Uterus (tissue), 2 donors: ENCODE measurements at regions not wholly inside any gene's neighbourhood (a gene's known extent, or its start where the extent isn't known, plus 50 kb on each side); places are given as distances from the start of the nearest gene placed in this dataset.

Experiments used
- POLR2A ChIP-seq, 2 donors: fragments of 450-650 bp; IDR thresholded peaks; one replicate each; pipeline ENCODE4 v1.6.1; 2016; ENCODE audit warnings: antibody characterized with exemption in 2 of 2, mild to moderate bottlenecking in 1 of 2, moderate library complexity in 1 of 2
- TF ChIP-seq, protein P1 (sequence below), 4 experiments: fragments of 200-600 bp in 2 of 4; fragments of 450-650 bp in 2 of 4; sonication (generic) in 2 of 4; IDR thresholded peaks; one replicate each; pipeline ENCODE4 v1.5.1; 2016 to 2019; ENCODE audit warnings: antibody characterized with exemption in 4 of 4, mild to moderate bottlenecking in 2 of 4, moderate library complexity in 1 of 4

DNA sequence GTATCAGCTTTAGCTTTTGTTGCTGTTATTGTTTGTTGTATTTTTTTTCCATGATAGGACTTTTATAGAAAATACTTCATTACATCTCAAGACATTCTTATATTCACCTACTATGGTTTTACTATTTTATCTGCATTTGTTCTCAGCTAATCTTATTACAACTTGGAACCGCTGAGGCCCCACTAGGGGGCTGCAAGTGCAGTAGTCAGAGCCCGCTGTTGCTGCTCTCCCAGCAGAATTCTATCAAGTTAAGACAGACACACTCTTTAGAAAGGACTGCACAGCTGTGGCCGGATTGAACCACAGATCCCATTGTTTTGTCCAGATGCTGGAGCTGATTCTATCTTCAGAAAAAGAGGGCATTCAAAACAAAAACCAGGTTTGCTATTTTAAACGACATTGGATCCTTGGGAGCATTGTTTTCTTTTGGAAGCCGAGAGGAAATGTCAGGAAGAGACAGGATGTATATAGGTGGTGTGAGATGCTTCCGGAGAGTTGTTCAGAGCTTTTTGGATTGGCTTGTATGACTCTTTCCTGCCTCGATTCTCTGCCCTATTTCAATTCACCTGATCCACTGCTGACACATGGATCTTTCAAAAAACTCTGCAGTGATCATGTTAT, 105.7 kb upstream of the GAREM1 start:
- TF ChIP-seq, protein P1, sequence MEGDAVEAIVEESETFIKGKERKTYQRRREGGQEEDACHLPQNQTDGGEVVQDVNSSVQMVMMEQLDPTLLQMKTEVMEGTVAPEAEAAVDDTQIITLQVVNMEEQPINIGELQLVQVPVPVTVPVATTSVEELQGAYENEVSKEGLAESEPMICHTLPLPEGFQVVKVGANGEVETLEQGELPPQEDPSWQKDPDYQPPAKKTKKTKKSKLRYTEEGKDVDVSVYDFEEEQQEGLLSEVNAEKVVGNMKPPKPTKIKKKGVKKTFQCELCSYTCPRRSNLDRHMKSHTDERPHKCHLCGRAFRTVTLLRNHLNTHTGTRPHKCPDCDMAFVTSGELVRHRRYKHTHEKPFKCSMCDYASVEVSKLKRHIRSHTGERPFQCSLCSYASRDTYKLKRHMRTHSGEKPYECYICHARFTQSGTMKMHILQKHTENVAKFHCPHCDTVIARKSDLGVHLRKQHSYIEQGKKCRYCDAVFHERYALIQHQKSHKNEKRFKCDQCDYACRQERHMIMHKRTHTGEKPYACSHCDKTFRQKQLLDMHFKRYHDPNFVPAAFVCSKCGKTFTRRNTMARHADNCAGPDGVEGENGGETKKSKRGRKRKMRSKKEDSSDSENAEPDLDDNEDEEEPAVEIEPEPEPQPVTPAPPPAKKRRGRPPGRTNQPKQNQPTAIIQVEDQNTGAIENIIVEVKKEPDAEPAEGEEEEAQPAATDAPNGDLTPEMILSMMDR (IDR thresholded peaks at IDR 0.05), result no peak
- TF ChIP-seq POLR2A (IDR thresholded peaks at IDR 0.05), result no peak
